ENCODE measurements at regions not wholly inside any gene's neighbourhood (a gene's known extent, or its start where the extent isn't known, plus 50 kb on each side); places are given as distances from the start of the nearest gene placed in this dataset.

DNA sequence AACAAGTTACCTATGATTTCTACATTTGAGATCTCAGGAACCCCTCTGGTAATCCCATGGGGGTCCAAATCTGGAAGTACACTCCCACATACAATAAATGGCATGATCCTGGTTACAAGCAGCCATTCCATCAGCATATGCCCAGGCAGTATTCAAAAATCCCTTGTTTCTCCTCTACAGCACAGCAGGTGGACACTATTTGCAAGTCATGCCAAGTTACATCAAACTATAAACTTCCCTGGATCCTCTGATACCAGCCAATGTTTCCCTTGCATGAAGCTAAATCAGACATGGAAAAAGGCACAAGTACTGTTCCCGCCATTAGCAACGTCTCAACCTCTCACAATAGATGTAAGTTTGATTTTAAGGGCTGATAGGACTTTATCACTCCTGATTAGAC is 134.5 kb upstream of the PRSS16 start:
- no peak overlapping the region for H2BK120ac ChIP-seq (ENCODE audit: low read depth, low read length, poor library complexity, severe bottlenecking)
- H3K9me3 Mint-ChIP-seq = peaks cover 40 to 41% of the 10 kb centered on the region in 2 experiments
- H3K79me2 ChIP-seq (ENCODE audit: insufficient read depth, low read length) = no peaks in the 10 kb centered on the region
- no peak overlapping the region for H3K4me3 Mint-ChIP-seq
- no peak overlapping the region for H2BK5ac ChIP-seq (ENCODE audit: insufficient read length, low read length)
- no peak overlapping the region for H2AFZ ChIP-seq (ENCODE audit: low read length)
- peaks cover 5% of the 10 kb centered on the region for H3K27me3 Mint-ChIP-seq (ENCODE audit: low read depth)
- no CpG with 5 or more reads among the region's 2 CpGs for WGBS (ENCODE audit: extremely low coverage, insufficient read length, low lambda C conversion rate)
- no peaks in the 10 kb centered on the region for H3K23me2 ChIP-seq (ENCODE audit: insufficient read length, low read depth, low read length, poor library complexity, severe bottlenecking)
- no peak overlapping the region for H4K8ac ChIP-seq (replicated peaks; ENCODE audit: insufficient read length, low read depth, low read length)
- H3K56ac ChIP-seq (ENCODE audit: insufficient read length, low read depth, low read length) = no peak overlapping the region
- no peaks in the 10 kb centered on the region for H3K79me1 ChIP-seq (ENCODE audit: insufficient read depth, low read depth, low read length, poor library complexity, severe bottlenecking)
- no peak overlapping the region for H3K23ac ChIP-seq (ENCODE audit: insufficient read length, low read depth, low read length)
- peaks cover 14 to 15% (median 15%) of the 10 kb centered on the region in 3 experiments; a peak in 6 of 7 replicates for H3K36me3 Mint-ChIP-seq (ENCODE audit: insufficient read depth in 1 of 3, low read depth in 3 of 3)
- H4K5ac ChIP-seq (ENCODE audit: insufficient read length, low read depth, low read length) = no peak overlapping the region
- H2BK20ac ChIP-seq (ENCODE audit: low read depth, low read length, poor library complexity, severe bottlenecking) = no peak overlapping the region
- H3K18ac ChIP-seq (ENCODE audit: insufficient read length, low read depth, low read length) = no peak overlapping the region
- no peak overlapping the region for H3K4me2 ChIP-seq (ENCODE audit: insufficient read depth, insufficient read length, low read length)
- H2AK5ac ChIP-seq (ENCODE audit: insufficient read length, low read length) = no peak overlapping the region
- H3K4ac ChIP-seq (ENCODE audit: low read depth, low read length) = no peak overlapping the region
- H3K9me3 ChIP-seq (ENCODE audit: control insufficient read depth, low read depth, low read length) = peaks cover 12% of the 10 kb centered on the region
- no peak overlapping the region for H3K9ac ChIP-seq (ENCODE audit: extremely low read depth, insufficient read length, low read length)
- H4K91ac ChIP-seq (ENCODE audit: insufficient read length, low read depth, low read length) = no peak overlapping the region
- H3K27ac Mint-ChIP-seq = no peak overlapping the region
- H3K27ac ChIP-seq (ENCODE audit: insufficient read length, low read depth, low read length) = no peak overlapping the region
- DNase-seq = no peak
- H3T11ph ChIP-seq (ENCODE audit: low read length) = no peak overlapping the region
- H2BK15ac ChIP-seq (ENCODE audit: low read depth, low read length) = no peak overlapping the region
- TF ChIP-seq, protein P1, sequence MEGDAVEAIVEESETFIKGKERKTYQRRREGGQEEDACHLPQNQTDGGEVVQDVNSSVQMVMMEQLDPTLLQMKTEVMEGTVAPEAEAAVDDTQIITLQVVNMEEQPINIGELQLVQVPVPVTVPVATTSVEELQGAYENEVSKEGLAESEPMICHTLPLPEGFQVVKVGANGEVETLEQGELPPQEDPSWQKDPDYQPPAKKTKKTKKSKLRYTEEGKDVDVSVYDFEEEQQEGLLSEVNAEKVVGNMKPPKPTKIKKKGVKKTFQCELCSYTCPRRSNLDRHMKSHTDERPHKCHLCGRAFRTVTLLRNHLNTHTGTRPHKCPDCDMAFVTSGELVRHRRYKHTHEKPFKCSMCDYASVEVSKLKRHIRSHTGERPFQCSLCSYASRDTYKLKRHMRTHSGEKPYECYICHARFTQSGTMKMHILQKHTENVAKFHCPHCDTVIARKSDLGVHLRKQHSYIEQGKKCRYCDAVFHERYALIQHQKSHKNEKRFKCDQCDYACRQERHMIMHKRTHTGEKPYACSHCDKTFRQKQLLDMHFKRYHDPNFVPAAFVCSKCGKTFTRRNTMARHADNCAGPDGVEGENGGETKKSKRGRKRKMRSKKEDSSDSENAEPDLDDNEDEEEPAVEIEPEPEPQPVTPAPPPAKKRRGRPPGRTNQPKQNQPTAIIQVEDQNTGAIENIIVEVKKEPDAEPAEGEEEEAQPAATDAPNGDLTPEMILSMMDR (conservative IDR thresholded peaks at IDR 0.05) = no peak
- no peaks in the 10 kb centered on the region for H3K4me1 Mint-ChIP-seq
- H3K27me3 ChIP-seq (ENCODE audit: insufficient read depth, low read length) = no peaks in the 10 kb centered on the region
- no peaks in the 10 kb centered on the region for H3K4me1 ChIP-seq (ENCODE audit: insufficient read depth, low read length)
- H2BK12ac ChIP-seq (ENCODE audit: insufficient read length, low read depth, low read length) = no peak overlapping the region
- H3K14ac ChIP-seq (ENCODE audit: insufficient read depth, low read length) = no peak overlapping the region
- H4K20me1 ChIP-seq (ENCODE audit: control insufficient read depth, insufficient read depth, insufficient read length) = no peaks in the 10 kb centered on the region
